HCT116 (cell line): ENCODE measurements at regions not wholly inside any gene's neighbourhood (a gene's known extent, or its start where the extent isn't known, plus 50 kb on each side); places are given as distances from the start of the nearest gene placed in this dataset.
"Not testable (repeated sequence)": the region's sequence is repeated elsewhere in the genome, so short reads cannot be mapped to it uniquely, and the experiment has no call there.

ENCODE experiments used
- CEBPB ChIP-seq: IDR thresholded peaks from 2 replicates; pipeline ENCODE4 v1.6.1; 2012; ENCODE audit warnings: low read depth
- EZH2 ChIP-seq: fragments of 200-600 bp; sonication (generic); IDR thresholded peaks from 2 replicates; pipeline ENCODE4 v1.6.1; 2017; ENCODE audit warnings: antibody characterized with exemption, mixed run types
- FOSL1 ChIP-seq: IDR thresholded peaks from 2 replicates; pipeline ENCODE4 v1.6.1; 2012; ENCODE audit warnings: low read depth
- POLR2A ChIP-seq: IDR thresholded peaks from 2 replicates; pipeline ENCODE4 v1.7.0; 2011; ENCODE audit warnings: borderline replicate concordance; ENCODE audit not compliant: insufficient read depth, insufficient read length; ENCODE audit errors: extremely low read depth
- POLR2AphosphoS5 ChIP-seq: IDR thresholded peaks from 2 replicates; pipeline ENCODE4 v1.6.1; 2011; ENCODE audit warnings: mild to moderate bottlenecking, low read depth, low read length, moderate library complexity
- RAD21 ChIP-seq: IDR thresholded peaks from 2 replicates; pipeline ENCODE4 v1.6.1; 2012; ENCODE audit warnings: low read depth, mild to moderate bottlenecking
- SIN3A ChIP-seq: IDR thresholded peaks from 2 replicates; pipeline ENCODE4 v1.6.1; 2012; ENCODE audit warnings: low read depth
- SRF ChIP-seq: IDR thresholded peaks from 2 replicates; pipeline ENCODE4 v1.6.1; 2012; ENCODE audit warnings: low read depth
- ZFX ChIP-seq: fragments of 450-650 bp; IDR thresholded peaks from 2 replicates; pipeline ENCODE4 v1.6.1; 2017
- ZNF274 ChIP-seq: fragments of 200-500 bp; sonication (Bioruptor generic); IDR thresholded peaks from 2 replicates; pipeline ENCODE4 v1.6.1; 2014; ENCODE audit warnings: mild to moderate bottlenecking, low read depth, low read length, inconsistent platforms
- TF ChIP-seq, protein P1 (sequence below), 3 experiments: fragments of 200-600 bp in 1 of 3; sonication (generic) in 1 of 3; IDR thresholded peaks in 2 of 3; conservative IDR thresholded peaks in 1 of 3; 2 replicates each; pipeline ENCODE4 v1.5.1; 2012 to 2017; ENCODE audit warnings: low read depth in 2 of 3, low read length in 2 of 3, antibody characterized with exemption in 1 of 3, borderline replicate concordance in 1 of 3, control low read depth in 1 of 3, mild to moderate bottlenecking in 1 of 3, mixed read lengths in 1 of 3, mixed run types in 1 of 3, moderate library complexity in 1 of 3; ENCODE audit not compliant: insufficient read depth in 1 of 3
- TF ChIP-seq, protein P2 (sequence below): IDR thresholded peaks from 2 replicates; pipeline ENCODE4 v1.6.1; 2012

DNA sequence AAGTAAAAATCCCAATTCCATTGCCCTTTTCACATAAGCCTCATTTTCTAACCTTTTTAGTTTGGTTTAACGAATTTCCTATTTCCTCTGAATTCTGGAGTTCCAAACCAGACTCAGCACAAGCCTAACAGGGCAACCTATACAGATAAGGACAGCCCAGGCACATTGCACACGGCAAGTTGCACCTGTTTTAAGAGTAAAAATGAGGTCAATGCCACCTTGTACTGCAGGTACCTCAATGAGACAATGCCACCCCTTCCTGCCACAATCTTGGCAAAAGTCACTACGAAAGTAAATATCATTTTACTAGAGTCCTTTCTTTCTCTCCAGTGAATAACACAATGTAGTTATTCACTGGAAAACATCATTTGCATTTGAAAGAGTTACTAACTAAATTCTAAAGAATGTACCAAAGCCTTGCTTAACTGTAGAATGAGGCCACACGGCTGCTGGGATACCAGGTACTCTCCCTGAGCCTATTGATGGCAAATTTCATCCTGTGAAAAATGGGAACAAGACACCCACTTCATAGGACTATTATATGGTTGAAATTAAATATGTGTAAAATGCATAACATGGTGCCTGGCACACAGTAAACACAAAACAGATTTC is 117.2 kb upstream of the NBPF9 start:
- TF ChIP-seq, protein P1, sequence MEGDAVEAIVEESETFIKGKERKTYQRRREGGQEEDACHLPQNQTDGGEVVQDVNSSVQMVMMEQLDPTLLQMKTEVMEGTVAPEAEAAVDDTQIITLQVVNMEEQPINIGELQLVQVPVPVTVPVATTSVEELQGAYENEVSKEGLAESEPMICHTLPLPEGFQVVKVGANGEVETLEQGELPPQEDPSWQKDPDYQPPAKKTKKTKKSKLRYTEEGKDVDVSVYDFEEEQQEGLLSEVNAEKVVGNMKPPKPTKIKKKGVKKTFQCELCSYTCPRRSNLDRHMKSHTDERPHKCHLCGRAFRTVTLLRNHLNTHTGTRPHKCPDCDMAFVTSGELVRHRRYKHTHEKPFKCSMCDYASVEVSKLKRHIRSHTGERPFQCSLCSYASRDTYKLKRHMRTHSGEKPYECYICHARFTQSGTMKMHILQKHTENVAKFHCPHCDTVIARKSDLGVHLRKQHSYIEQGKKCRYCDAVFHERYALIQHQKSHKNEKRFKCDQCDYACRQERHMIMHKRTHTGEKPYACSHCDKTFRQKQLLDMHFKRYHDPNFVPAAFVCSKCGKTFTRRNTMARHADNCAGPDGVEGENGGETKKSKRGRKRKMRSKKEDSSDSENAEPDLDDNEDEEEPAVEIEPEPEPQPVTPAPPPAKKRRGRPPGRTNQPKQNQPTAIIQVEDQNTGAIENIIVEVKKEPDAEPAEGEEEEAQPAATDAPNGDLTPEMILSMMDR (IDR thresholded peaks at IDR 0.05 in 2 of 3, conservative IDR thresholded peaks at IDR 0.05 in 1 of 3; ENCODE audit: borderline replicate concordance in 1 of 3, insufficient read depth in 1 of 3, low read depth in 2 of 3, low read length in 2 of 3) = not testable (repeated sequence)
- not testable (repeated sequence) for TF ChIP-seq EZH2, SIN3A, POLR2A, RAD21, ZFX, FOSL1, SRF, CEBPB, ZNF274, POLR2AphosphoS5
- TF ChIP-seq, protein P2, sequence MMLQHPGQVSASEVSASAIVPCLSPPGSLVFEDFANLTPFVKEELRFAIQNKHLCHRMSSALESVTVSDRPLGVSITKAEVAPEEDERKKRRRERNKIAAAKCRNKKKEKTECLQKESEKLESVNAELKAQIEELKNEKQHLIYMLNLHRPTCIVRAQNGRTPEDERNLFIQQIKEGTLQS = not testable (repeated sequence)
